AG10803 (cell line): ENCODE measurements at regions not wholly inside any gene's neighbourhood (a gene's known extent, or its start where the extent isn't known, plus 50 kb on each side); places are given as distances from the start of the nearest gene placed in this dataset.

ENCODE experiments used
- DNase-seq: peaks from one replicate; pipeline ENCODE4 v3.0.0; 2010; ENCODE audit warnings: low read depth
- H3K4me3 ChIP-seq: 2 replicates; pipeline ENCODE4 v1.5.1; 2011; ENCODE audit warnings: mild to moderate bottlenecking, low read length, control low read depth
- CTCF ChIP-seq: conservative IDR thresholded peaks from 2 replicates; pipeline ENCODE4 v1.5.1; 2011; ENCODE audit warnings: mild to moderate bottlenecking, low read length, control low read depth, inconsistent platforms

DNA sequence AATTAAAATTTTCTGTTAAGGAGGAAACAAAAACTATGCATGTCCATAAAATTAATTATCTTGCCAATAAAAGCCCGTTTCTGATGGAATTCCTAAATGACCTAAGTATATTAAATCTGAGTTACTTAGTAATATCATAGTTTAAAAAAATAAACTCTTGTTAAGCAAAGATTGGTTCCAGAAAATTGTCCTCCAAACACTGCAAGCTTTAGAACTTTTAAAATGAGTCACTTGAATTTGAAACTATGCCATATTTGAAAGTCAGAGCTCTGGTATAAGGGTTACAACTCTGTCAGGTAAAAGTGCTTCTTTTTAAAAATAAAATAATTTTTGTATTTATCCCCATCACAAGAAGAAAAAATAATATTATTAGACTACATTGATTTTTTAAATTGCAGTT, 409.5 kb downstream of the PLPP3 start:
- peak; percentile 44 for DNase-seq
- no peak overlapping the region for H3K4me3 ChIP-seq
- TF ChIP-seq CTCF: no peak

DNA sequence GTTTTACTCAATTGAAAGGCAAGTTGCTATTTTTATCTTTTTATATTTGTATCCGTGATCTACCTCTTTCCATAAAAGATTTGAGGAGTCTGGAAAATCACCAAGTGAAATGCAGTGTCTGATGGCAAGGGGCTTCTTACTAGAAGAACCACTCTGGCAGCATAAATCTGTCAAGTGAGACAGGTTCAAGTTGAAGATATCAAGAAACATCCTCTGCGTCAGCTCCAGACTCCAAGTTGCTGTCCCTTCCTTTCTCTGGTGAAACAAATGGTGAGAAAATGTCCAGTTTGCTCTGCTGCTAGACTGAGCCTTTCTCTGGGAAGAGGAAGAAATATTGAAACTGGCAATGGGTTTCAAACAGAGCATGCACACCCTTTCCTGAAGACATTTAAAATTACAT, 411.2 kb downstream of the PLPP3 start:
- DNase-seq: no peak
- H3K4me3 ChIP-seq: no peak overlapping the region
- no peak for TF ChIP-seq CTCF

DNA sequence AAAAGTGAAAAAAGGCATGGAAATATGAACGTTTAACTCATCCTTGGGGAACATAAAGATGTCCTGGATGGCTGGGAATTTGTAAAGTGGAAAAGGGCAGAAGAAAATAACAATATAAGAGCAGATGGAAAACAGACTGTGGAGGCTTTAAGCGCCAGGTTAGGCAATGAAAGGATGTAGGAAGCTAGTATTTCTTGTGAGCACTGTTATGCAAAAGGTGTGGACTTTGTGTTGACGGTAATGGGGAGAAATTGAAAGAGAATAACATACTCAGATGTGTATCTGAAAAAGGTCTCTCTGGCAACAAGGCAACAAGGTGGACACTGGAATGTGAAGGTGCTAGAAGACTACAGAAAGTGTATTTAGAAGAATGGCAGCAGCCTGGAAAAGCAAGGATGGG, 411.8 kb downstream of the PLPP3 start:
- DNase-seq: no peak
- TF ChIP-seq CTCF: no peak
- no peak overlapping the region for H3K4me3 ChIP-seq

- H3K4me3 ChIP-seq: no peak overlapping the region
- no peak for TF ChIP-seq CTCF
- DNase-seq: no peak
Measured at GRCh38 chr1:56160773-56161315, 418.5 kb downstream of the PLPP3 start.

DNA sequence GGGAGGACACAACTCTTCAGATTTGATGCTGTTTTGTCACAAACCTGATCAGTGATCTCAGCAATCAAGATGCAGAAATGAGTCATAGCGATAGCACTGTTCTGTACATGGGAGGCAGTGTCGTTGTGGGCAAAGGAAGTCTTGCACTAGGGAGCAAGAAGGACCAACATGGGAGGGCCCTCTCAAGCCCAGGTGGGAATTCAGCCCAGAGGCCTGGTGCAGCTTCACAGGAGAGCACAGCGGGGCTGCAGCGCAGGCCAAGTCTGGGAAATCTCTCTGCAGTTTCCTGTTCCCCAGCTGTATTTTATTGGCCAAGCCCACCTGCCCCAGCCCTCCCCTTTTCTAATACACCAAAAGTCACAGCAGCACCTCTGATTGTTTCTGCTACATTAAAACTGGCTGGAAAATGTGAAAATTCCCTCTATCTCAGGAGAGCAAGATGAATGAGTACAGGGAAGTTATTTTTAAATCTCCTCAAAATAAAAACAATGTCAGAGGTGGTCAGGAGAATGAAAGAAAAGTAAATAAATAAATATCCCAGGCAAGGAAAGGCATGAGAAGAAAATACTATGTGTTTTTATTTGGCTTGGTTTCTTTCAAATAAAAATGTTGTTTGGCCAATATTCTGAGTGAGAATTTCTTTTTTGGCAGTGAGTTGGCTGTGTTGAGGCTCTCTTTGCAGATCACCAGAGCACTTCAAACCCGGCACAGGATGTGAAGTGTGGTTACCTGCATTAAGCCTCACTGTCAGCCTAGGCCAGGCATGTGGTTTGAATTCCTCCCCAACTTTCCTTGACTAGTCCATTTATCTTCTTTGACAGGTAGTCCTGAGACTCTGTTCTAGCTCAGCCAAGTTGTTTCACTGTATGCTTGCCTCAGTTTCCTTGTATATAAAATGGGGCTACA, 422.1 kb downstream of the PLPP3 start:
- no peak for DNase-seq
- TF ChIP-seq CTCF: no peak
- H3K4me3 ChIP-seq: no peak overlapping the region

DNA sequence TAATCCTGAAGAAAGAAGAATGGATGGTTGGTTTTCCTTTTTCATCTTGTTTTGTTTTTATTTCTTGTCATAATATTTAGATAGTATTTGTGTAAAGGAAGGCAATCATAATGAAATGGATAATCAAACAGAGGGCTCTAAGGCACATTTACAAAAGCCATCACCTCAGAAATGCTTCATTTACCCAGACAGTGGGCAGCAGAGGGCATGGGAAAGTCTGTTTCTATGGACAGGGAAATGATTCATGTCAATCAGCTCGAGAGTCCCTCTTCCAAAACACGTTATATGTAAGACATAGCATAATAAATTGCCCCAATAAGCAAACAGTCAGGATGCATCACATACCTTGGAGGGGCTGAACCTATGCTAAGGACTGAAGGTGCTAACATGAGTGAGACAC, 426.1 kb downstream of the PLPP3 start:
- H3K4me3 ChIP-seq: no peak overlapping the region
- TF ChIP-seq CTCF: no peak
- no peak for DNase-seq

- no peak for TF ChIP-seq CTCF
- H3K4me3 ChIP-seq: no peak overlapping the region
- DNase-seq: no peak
Measured at GRCh38 chr1:56152635-56153034, 426.7 kb downstream of the PLPP3 start.
